HL-60 (cell line): ENCODE measurements at regions not wholly inside any gene's neighbourhood (a gene's known extent, or its start where the extent isn't known, plus 50 kb on each side); places are given as distances from the start of the nearest gene placed in this dataset.

Source experiments
- CTCF ChIP-seq: IDR thresholded peaks from one replicate; pipeline ENCODE4 v1.5.1; 2011; ENCODE audit warnings: low read length, control low read depth, inconsistent platforms; ENCODE audit not compliant: insufficient read depth
- POLR2AphosphoS5 ChIP-seq: IDR thresholded peaks from 2 replicates; pipeline ENCODE4 v1.6.1; 2012; ENCODE audit warnings: low read depth
- REST ChIP-seq: IDR thresholded peaks from 2 replicates; pipeline ENCODE4 v1.6.1; 2012; ENCODE audit warnings: low read depth; ENCODE audit not compliant: insufficient replicate concordance
- SPI1 ChIP-seq: IDR thresholded peaks from 2 replicates; pipeline ENCODE4 v1.6.1; 2012; ENCODE audit warnings: low read depth, mild to moderate bottlenecking, borderline replicate concordance

- TF ChIP-seq CTCF, result no peak
- TF ChIP-seq POLR2AphosphoS5, result no peak
- TF ChIP-seq REST, result no peak
- no peak for TF ChIP-seq SPI1
These were observed 398.3 kb downstream of the FBXO15 start for GRCh38 chr18:73749304-73749703.
